GM18951 (cell line): ENCODE measurements at regions not wholly inside any gene's neighbourhood (a gene's known extent, or its start where the extent isn't known, plus 50 kb on each side); places are given as distances from the start of the nearest gene placed in this dataset.
"Not testable (repeated sequence)": the region's sequence is repeated elsewhere in the genome, so short reads cannot be mapped to it uniquely, and the experiment has no call there.

Source experiments
- POLR2A ChIP-seq: IDR thresholded peaks from 4 replicates; pipeline ENCODE4 v1.6.1; 2011; ENCODE audit warnings: mild to moderate bottlenecking; ENCODE audit not compliant: insufficient read length, insufficient read depth; ENCODE audit errors: extremely low read depth
- in situ Hi-C: fragments of 300-500 bp; cut with MboI; formaldehyde crosslinking; loops from one replicate; pipeline ENCODE4 v1.12.0; 2022; ENCODE audit warnings: low sequenced_read_pairs, mixed read lengths, inconsistent platforms; ENCODE audit not compliant: unreplicated experiment

DNA sequence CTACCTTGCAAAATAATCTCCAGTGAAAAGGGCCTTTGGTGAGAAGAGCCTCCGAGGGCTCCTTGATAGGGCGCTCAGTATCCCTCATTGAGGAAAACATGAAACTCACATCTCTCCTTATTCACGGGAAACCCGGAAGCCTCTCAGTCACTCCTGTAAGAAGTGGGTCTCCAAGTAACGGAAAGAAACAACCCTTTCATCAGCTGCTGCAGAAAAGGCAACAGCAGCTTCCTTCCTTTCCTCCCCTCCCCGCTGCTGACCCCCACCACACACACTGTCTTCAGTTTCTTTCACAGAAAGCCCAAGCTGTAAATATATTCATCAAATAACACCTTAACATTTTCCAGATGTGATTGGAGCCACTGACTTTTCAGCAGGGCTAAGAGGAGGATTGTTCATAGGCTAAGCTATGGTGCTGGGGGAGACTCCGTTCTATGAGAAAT lies 81.4 kb downstream of the C9orf152 start:
- in situ Hi-C loops = no loop called here
- TF ChIP-seq POLR2A = no peak

DNA sequence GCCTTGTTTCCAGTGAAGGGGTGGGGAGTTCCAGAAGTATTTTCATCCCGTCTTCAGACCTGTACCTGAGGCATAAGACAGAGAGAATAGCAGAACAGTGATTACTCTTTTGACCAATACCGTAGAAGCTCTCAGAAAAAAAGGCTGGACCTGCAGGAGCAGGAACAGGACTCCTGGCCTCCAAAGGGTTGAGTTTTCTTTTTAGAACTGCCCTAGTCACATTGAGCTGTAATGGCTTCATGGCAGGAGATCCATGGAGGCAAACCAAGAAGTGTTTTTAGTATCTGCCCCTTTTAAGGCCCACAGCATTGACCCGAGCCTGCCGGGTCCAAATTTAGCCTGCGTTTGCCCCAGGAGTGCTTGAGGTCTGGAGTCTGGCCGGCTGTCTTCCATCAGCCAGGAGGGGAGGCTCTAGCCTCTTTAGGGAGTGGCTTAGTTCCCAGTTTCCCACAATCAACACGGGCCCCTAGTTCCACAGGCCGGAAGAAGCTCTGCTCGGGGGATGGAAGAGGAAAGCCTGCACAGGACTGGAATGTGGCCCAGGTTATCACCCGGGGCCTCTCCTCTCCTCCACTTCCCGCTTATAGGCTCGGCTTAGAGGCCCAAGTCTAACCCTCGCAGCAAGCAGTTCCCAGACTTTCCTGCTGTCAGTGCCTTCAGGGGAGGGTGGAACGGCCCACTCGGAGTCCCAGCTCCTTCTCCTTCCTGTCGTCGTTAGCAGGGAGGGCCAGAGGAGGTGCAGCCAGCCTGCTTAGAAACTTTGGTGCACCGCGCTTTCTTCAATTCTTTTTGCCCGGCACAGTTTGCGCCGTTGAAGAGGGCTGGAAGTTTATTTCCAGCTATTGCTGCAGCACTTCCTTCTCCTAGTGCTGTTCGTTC lies 80.7 kb downstream of the C9orf152 start:
- TF ChIP-seq POLR2A = no peak
- in situ Hi-C loops = no loop called here

DNA sequence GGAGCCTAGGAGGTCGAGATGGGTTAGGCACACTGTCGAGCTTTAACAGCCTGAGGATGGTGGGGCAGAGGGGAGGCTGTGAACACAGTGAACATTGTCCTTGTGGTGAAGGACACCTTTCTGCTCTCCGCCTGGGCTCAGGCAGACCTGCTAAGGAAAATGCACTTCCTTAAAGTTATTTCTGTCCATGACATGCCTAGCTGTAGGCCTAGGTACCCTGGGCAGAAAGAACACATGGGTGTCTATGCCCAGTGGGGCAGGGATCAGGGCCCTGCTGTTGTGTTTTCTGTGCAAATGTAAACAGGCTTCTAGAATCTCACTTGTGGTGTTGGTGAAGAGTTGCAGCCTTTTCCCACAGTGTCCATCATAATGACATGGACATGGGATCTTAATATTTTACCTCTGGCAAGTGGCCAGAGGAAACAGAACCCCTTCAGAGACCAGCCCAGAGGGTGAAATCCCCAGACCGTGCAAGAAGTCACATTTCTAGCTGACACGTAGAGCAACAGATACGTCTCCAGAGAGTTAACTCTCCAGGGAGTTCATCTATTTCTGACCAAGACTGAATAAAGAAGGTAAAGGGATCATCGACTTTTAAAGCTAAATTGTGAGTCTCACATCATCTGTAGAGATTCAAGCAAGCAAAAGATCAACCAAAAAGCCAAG lies 79.2 kb downstream of the C9orf152 start:
- TF ChIP-seq POLR2A = no peak
- in situ Hi-C loops = no loop called here

DNA sequence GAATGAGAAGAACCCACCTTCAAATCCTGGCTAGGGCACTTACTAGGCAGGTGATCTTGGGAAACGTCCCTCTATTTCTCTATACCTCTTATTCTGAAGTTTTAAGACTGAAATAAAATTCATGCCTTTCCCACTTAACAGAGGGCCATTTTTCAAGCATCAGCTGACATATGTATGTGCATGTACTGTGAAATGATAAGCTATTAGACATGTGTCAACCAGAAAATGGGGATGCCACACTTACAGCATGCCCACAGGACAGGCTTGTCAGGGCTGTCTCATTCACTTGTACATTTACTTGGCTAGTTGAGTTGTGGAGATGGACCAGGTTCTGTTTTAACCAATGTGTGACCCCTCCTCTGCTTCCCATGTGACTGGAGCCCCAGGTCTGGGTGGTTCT lies 78.5 kb downstream of the C9orf152 start:
- in situ Hi-C loops = no loop called here

DNA sequence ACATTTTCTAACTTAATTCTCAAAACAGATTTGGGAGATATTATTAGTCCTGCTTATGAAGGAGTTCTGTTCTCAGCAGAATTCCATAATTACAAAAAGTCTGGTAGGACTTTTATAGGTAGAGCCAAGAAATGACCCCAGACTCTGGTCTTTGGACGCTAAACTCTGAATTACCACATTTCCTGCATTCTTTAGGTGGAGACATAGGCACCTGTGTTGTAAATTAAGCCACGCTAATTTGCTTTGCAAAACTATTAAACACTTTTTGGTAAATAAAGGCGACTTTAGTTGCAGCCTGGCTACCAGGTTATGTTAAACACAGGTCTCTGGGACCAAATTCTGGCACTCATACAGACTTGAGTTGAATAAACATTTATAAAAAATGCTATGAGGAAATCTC lies 77.7 kb downstream of the C9orf152 start:
- in situ Hi-C loops = no loop called here
- peak; percentile 16 for TF ChIP-seq POLR2A

More for the DNA sequence above, 78.5 kb downstream of the C9orf152 start:
- no peak for TF ChIP-seq POLR2A

DNA sequence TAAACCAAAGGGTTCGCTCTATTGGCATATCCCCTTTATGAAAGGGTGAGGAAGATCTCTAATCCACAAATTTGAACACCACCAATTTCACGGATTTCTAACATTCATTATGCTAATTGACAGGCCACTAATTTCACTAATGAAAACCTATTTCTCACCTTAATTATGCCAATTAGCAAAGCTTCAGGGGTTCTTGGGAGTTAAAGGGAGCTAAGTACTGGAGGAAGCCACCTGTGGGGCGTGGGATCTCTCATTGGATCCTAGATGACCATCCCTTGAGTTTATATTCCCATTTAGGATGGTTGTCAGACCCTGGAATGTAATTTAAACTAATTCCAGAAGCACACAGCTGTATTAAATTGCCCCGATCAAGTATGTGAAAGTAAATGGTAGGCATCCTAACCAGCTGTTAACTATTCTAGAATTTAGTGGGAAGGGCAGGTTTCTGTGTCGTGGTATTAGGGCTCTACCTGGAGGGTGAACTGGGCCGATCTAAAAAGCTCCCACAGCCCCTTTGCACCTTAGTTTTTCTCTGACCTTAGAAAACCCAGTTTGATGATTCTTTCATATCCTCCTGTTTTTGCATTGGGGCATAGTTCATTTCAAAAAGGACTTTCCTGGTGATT lies 77.1 kb downstream of the C9orf152 start:
- no peak for TF ChIP-seq POLR2A
- in situ Hi-C loops = no loop called here

DNA sequence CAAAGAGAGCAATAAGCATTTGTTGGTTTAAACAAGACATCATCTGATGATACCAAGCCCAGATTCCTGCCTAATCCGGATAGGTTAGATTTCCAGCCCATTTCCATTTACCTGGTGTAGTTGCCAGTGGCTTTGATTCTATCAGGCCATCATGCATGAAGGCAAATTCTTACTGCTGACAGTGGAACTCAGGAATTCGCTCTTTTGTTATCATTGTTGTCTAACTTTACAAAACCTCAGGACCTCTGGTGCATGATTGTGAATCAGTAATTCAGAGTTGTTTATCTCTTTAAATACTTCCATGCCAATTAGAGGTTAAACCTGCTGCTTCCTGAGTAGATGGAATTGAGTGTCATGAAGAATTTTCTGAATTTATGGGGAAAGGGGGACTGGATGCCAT lies 76.5 kb downstream of the C9orf152 start:
- in situ Hi-C loops = no loop called here
- TF ChIP-seq POLR2A = no peak

DNA sequence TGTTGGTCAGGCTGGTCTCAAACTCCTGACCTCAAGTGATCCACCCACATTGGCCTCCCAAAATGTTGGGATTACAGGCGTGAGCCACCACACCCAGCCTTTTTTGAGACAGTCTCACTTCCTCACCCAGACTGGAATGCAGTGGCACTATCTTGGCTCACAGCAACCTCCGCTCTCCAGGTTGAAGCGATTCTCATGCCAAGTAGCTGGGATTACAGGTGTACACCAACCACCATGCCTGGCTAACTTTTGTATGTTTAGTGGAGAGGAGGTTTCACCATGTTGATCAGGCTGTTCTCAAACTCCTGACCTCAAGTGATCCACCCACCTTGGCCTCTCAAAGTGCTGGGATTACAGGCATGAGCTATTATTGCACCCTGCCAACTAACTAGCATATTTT lies 75.4 kb downstream of the C9orf152 start:
- in situ Hi-C loops = not testable (repeated sequence)

DNA sequence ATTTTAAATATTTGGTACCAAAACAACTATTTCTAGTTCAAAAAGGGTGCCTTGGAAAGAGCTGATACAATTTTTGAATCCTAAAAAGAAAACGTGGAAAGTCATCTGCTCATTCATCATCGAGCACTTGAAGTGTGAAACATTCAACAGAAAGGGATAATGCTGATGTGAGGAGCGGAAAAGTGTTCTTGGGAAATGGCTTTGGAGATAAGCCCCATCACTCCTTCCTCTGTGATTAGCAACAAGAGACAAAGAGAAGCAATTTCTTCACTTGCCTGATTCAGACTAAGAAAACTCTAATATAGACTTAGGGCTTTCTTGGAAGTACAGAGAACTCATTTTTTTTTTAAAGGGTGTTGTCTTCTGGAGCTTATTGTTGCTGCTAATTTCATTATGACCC lies 74.9 kb downstream of the C9orf152 start:
- TF ChIP-seq POLR2A = no peak
- in situ Hi-C loops = no loop called here

DNA sequence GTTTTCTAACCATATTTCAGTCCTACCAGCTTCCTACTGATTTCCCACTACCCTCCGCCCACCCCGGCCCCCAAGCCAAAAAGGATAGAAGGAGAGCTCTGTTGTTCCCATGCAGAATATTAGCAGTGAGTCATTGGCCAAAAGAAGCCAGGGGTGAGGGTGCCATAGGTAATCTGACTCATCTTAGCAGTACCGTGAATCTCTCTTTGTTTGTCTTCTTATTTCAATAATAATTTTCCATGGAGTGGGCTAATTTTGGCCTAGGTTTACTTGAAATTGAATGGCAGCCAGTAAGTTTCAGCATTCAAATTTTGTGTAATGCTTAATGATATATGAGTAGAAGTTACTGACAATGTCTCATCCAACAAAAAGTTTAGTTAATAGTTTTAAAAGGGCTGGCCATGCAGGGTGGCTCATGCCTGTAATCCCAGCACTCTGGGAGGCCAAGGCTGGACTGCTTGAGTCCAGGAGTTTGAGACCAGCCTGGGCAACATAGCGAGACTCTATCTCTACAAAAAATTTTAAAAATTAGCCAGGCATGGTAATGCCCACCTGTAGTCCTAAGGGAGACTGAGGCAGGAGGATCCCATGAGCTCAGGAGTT lies 74.2 kb downstream of the C9orf152 start:
- in situ Hi-C loops = no loop called here
- no peak for TF ChIP-seq POLR2A

DNA sequence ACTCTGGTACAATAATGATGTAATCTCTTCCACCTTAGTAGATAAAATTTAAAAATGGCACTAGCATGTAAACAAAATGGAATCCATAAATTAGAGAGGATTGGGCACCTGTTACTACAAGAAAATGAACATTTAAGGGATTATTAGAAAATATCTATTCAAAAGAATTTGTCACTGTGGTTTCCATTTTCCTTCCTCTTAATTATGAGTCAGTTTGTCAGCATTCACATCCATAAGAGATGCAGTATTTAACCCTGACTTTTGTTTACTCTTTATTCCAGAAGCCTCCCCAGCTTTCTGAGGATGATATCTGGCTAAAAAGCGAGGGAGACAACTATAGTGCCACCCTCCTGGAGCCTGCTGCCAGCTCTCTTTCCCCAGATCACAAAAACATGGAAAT lies 72.1 kb downstream of the C9orf152 start:
- TF ChIP-seq POLR2A = no peak
- in situ Hi-C loops = no loop called here

DNA sequence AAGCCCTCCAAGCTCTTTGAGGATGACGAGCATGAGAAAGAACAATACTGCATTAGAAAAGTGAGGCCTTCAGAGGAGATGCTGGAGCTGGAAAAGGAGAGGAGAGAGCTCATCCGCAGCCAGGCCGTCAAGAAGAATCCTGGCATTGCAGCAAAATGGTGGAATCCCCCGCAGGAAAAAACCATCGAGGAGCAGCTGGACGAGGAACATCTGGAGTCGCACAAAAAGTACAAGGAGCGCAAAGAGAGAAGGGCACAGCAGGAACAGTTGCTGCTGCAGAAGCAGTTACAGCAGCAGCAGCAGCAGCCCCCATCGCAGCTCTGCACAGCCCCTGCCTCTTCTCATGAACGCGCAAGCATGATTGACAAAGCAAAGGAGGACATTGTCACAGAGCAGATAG lies 71.2 kb downstream of the C9orf152 start:
- TF ChIP-seq POLR2A = no peak
- in situ Hi-C loops = no loop called here

DNA sequence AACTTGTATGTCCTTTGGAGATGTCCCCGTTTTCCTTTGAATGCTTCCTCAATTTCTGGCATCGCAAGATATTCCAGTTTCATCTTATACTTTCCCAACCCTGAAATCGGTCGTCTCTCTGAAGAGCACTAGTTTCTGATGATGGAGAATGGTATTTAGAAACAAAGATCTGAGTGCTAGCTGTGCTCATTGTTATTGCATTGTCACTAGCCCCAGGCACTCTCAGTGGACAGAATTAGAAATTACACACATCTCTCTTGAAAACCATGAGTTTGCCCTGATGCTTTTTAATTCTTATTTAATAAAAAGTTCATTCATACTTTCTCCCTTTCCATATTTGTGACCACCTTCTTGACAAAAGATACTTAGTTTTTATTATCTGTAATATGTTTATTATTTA lies 67.7 kb downstream of the C9orf152 start:
- no peak for TF ChIP-seq POLR2A
- in situ Hi-C loops = no loop called here

DNA sequence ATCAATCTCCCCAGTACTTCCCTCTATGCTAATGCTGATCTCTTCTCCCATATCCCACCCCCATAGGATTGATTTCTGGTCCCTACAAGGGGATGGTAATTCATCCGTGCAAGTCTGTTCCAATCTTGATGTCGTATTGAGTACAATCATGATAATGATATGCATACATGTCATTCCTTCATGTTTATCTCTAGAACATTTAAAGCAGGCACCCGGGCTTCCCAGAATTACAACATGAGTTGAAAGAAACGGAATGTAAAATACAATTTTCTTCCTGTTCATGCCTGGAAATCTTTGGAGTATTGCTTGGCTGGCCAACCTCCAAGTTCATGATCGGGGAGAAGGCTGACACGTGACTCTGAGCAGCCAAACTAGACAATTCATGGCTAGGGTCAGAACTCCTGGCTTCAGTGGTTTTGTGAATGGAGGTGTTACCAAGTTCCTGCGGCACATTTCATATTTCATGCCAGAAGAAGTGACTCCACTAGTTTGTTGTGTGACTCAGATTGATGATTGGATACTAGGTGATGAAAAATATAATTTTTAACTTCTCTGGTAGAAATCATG lies 66.6 kb downstream of the C9orf152 start:
- in situ Hi-C loops = no loop called here
- TF ChIP-seq POLR2A = no peak
